ENCODE measurements at regions not wholly inside any gene's neighbourhood (a gene's known extent, or its start where the extent isn't known, plus 50 kb on each side); places are given as distances from the start of the nearest gene placed in this dataset.

- TF ChIP-seq CTCF (conservative IDR thresholded peaks at IDR 0.05) (no peak), ZFX (IDR thresholded peaks at IDR 0.05) (no peak)
Observed at GRCh38 chr11:95608093-95608492, 181.5 kb downstream of the FAM76B start.

Measured in C4-2B (cell line).